ELF-1 (cell line): ENCODE measurements at regions not wholly inside any gene's neighbourhood (a gene's known extent, or its start where the extent isn't known, plus 50 kb on each side); places are given as distances from the start of the nearest gene placed in this dataset.
A peak's percentile ranks its signal among the peaks of the same experiment; 100 is the strongest.

ENCODE experiments used
- DNase-seq: peaks from one replicate; pipeline ENCODE4 v3.0.0-alpha.2; 2016; ENCODE audit warnings: low read depth, low spot score

DNA sequence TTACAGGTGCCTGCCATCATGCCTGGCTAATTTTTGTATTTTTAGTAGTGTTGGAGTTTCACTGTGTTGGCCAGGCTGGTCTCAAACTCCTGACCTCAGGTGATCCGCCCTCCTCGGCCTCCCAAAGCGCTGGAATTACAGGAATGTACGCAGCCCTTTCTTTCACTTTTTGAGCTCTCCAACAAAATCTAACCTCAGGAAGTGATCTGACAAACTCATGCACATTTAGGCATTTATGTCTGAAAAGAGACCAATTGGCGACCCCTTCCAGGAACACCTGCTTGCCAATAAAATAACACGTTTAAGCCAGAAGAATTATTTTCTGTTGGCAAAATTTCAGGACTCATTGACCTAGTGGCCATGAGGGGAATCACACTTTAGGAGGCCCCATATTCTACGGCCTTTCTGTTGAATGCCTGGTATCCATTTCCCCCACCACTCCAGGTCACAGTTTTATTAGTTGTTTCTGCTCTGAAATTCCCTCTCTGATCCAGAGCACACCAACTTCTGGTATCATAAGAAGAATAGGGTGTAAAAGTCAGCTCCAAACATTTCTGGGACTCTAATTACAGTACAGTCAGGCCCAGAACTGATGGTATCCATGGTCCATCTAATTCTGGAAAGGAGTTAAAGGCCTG is 65.8 kb upstream of the FRMD4A start:
- no peak for DNase-seq

GRCh38 chr10:14394179-14394578 is 63.5 kb upstream of the FRMD4A start:
- DNase-seq, result no peak

GRCh38 chr10:14391342-14391741 is 60.6 kb upstream of the FRMD4A start:
- no peak for DNase-seq

- no peak for DNase-seq
Observed at GRCh38 chr10:14389981-14390590, 59.4 kb upstream of the FRMD4A start.

DNA sequence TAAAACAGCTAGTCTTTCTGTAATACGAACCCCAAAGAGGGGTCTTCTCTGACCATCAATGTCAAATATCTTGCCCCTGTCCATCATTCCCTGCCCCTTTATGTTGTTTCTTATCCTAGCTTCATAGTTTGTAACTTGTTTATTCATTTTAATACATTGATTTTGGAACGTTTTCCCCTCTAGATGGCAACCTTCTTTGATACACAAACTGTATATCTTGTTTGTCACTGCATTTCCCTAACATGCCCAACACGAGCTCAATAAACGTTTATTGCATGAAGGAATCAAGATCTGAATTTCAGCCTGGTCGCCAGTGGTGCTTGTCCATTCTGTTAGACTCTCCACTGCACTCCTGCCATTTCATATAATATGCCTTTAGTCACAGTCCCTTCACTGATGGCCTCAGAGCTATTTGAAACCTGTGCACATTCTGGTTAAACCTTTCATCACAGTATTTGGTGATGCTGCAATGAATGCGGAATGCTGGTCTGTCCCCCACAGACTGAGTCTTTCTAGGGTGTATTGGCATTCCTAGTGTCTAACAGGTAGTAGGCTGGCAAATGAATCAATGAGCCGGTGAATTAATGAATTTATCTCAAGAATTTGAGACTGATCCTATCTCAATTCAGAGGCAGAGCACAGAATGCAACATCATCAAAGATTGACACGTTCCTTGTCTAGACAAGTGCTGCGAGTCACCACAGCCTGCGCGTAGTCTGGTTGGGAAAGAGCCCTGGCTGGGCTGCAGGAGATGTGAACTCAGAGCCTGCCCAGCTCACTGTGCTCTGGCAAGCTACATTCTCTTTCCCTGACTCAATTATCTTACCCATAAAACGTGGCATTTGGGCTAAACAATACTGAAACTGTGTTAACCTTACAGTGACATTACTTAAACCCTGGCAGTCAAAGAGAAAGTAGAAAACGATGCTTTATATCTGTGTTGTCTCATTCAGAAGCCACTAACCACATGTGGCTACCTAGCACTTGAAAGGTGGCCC is 55.2 kb upstream of the FRMD4A start:
- peak; percentile 38 for DNase-seq

DNA sequence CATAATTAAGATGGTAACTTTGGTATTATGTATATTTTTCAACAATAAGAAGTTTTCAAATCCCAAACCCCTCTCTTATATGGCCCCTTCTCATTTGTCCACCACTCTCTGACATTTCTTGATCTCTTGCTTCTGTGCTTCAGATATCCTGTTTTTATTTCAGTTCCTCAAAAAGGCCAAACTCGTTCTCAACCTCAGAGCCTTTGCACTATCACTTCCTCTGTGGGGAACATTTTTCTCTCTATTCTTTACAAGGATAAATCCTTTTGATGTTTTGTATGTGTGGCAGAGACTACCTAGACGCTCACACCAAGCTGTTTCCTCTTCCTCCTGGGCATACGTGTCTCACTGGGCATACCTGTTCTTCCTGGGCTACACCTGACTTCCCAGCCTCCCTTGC is 54.2 kb upstream of the FRMD4A start:
- DNase-seq, result no peak

DNA sequence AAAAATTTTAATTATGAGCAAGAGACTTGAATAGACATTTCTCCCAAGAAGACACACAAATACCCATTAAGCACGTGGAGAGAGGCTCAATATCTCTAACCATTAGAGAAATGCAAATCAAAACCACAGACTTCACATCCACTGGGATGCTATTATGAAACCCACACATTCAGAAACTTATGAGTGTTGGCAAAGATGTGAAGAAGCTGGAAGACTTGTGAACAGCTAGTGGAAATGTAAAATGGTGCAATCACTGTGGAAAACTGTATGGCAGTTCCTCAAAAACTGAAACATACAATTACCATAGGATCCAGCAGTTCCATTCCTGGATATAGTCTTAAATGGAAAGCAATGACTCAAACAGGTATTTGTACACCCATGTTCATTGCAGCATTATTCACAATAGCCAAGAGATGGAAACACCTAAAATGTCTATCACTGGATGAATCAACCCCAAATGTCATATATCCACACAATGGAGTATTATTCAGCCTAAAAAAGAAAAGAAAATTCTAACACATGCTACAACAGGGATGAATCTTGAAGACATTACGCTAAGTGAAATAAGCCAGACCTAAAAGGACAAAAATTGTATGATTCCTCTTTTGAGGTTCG is 53.5 kb upstream of the FRMD4A start:
- no peak for DNase-seq

- no peak for DNase-seq
Observed at GRCh38 chr10:14383266-14383665, 52.5 kb upstream of the FRMD4A start.

GRCh38 chr10:14382531-14382930 is 51.8 kb upstream of the FRMD4A start:
- no peak for DNase-seq

DNA sequence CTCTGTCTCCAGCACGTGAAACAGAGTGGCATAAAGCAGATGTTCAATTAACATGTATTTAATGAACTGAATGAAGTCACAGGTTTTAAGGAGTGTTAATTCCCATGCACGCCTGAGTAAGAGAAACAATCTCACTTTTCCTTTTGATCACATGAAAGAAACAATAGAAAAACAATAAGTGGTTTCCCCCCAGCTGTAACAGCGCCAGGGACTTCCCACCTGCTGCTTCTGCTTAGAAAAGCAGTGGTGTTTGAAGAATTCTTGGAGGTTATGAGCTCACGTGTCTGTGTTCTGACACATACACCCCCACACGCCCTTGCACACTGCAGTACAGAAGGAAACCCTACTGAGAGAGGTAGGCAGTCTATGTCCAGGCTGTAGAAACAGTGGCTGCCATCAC is 51.3 kb upstream of the FRMD4A start:
- DNase-seq, result no peak

- peak; percentile 44 for DNase-seq
Observed at GRCh38 chr10:14381475-14381874, 50.8 kb upstream of the FRMD4A start.

GRCh38 chr10:14380746-14381145 is 50.0 kb upstream of the FRMD4A start:
- DNase-seq, result no peak
